ENCODE measurements at regions not wholly inside any gene's neighbourhood (a gene's known extent, or its start where the extent isn't known, plus 50 kb on each side); places are given as distances from the start of the nearest gene placed in this dataset.
"Not testable (repeated sequence)": the region's sequence is repeated elsewhere in the genome, so short reads cannot be mapped to it uniquely, and the experiment has no call there.

DNA sequence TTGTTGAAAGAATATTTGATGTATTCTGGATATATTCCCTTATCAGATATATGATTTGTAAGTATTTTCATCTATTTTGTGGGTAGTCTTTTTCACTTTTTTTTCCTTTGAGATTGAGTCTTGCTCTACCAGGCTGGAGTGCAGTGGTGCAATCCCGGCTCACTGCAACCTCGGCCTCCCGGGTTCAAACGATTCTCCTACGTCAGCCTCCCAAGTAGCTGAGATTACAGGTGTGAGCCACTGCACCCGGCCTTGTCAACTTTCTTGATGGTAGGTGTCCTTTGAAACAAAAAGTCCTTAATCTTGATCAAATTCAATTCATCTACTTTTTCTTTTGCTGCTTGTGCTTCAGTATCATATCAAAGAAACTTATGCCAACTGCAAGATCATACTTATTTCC, 297.2 kb upstream of the NRSN1 start:
- no peak for DNase-seq (ENCODE audit: low read depth)
- H3K4me3 ChIP-seq (ENCODE audit: low read length): no peak overlapping the region
- TF ChIP-seq, protein P1, sequence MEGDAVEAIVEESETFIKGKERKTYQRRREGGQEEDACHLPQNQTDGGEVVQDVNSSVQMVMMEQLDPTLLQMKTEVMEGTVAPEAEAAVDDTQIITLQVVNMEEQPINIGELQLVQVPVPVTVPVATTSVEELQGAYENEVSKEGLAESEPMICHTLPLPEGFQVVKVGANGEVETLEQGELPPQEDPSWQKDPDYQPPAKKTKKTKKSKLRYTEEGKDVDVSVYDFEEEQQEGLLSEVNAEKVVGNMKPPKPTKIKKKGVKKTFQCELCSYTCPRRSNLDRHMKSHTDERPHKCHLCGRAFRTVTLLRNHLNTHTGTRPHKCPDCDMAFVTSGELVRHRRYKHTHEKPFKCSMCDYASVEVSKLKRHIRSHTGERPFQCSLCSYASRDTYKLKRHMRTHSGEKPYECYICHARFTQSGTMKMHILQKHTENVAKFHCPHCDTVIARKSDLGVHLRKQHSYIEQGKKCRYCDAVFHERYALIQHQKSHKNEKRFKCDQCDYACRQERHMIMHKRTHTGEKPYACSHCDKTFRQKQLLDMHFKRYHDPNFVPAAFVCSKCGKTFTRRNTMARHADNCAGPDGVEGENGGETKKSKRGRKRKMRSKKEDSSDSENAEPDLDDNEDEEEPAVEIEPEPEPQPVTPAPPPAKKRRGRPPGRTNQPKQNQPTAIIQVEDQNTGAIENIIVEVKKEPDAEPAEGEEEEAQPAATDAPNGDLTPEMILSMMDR (conservative IDR thresholded peaks at IDR 0.05; ENCODE audit: low read length): no peak

DNA sequence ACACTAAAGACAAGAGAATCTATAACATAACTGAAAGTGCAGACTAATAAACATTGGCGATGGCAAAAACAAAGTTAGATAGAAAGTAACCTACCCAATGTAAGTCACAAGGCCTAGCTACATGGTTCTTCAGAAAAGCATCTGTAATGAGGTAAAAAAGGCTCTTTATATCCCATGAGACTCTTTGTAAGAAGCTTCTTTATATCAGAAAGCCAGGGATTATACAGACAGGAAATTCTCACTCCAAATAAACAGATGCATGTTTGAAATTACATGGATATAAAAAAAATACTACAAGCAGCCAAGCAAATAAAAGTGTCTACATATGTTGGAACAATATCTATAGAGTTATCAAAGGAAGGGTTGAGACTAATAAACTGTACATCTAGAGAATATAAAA, 284.9 kb upstream of the NRSN1 start:
- TF ChIP-seq, protein P1 (conservative IDR thresholded peaks at IDR 0.05; ENCODE audit: low read length): no peak
- DNase-seq (ENCODE audit: low read depth): no peak
- no peak overlapping the region for H3K4me3 ChIP-seq (ENCODE audit: low read length)

DNA sequence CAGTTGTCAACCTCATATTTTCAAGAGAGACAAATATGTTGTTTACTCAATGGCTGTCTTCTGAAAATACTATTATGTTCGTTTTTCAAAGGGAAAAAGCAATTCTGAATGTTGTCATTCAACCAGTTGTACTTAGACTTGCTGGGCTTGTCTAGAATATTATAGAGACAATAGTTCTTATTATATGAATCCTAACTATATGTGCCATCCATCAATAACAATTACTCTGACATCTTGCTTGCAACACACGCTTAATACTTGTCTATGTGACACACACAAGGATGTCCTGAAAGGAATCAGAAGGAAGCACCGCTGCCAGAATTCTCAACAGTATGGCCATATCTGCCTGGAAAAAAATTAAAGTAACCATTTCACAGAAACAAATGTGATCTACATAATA, 283.3 kb upstream of the NRSN1 start:
- DNase-seq (ENCODE audit: low read depth): no peak
- no peak overlapping the region for H3K4me3 ChIP-seq (ENCODE audit: low read length)
- TF ChIP-seq, protein P1 (conservative IDR thresholded peaks at IDR 0.05; ENCODE audit: low read length): no peak

DNA sequence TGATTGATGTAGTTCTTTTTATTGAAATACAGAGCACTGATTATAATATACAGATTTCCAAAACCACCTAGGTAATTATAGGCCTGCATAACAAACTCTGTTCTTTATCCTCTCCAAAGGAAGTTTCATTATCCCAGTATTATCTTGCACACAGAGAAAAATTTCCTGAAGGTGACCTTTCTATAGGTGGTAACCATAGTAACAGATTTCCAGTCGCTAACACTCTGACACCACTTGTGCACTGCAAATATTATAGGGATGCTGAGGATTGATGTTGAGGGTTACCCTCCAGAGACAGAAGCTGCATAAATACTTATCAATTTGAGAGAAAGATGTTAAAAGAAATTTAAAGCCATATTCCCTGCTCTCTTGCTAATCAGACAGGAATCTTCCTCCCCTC, 274.5 kb upstream of the NRSN1 start:
- DNase-seq (ENCODE audit: low read depth): no peak
- no peak overlapping the region for H3K4me3 ChIP-seq (ENCODE audit: low read length)

DNA sequence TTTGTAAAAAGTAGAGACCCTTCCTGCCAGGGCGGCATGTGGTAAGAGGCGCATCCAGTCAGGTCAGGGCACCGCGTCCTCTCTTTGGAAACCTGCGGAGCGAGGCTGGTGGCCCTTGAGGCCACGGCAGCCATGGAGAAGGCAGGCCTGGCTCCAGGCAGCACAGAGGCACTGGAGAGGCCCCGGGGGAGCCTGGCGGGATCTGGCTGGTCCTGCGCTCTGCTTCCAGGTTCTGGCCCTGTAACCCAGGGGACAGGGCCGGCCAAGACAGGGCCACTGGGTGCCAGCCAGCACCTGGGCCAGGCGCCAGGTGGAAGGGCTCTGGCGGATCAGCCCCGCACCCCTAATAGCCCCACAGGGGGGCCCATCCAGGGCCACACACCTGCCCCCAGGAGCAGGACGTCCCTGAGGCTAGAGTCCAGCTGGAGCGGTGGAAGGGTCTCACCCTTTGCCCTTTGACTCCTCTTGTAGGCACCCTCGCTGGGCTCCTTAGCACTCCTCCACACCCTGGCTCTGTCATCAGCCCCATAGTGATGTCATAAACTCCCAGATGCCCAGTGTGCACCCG, 272.4 kb upstream of the NRSN1 start:
- not testable (repeated sequence) for H3K4me3 ChIP-seq (ENCODE audit: low read length); DNase-seq (ENCODE audit: low read depth)

More for the DNA sequence above, 274.5 kb upstream of the NRSN1 start:
- TF ChIP-seq, protein P1 (conservative IDR thresholded peaks at IDR 0.05; ENCODE audit: low read length): no peak

DNA sequence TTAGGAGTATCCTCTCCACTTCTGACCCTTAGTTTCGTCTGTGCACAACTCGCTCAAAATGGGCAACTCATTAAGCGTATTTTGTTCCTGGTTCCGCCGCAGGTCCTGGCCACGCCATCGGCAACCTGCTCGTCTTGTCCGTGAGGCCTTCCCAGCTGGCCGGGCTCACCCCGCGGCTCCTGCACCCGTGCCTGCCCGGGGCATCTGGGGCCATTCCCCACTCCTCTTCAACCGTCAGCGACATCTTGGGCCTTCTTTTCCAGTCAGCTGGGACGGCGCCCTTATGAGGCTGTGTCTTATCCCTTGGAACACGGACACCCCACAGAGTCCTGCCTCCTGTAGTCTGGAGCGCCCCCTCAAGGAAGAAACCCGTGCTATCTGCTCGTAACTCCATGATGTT, 271.9 kb upstream of the NRSN1 start:
- not testable (repeated sequence) for DNase-seq (ENCODE audit: low read depth)

DNA sequence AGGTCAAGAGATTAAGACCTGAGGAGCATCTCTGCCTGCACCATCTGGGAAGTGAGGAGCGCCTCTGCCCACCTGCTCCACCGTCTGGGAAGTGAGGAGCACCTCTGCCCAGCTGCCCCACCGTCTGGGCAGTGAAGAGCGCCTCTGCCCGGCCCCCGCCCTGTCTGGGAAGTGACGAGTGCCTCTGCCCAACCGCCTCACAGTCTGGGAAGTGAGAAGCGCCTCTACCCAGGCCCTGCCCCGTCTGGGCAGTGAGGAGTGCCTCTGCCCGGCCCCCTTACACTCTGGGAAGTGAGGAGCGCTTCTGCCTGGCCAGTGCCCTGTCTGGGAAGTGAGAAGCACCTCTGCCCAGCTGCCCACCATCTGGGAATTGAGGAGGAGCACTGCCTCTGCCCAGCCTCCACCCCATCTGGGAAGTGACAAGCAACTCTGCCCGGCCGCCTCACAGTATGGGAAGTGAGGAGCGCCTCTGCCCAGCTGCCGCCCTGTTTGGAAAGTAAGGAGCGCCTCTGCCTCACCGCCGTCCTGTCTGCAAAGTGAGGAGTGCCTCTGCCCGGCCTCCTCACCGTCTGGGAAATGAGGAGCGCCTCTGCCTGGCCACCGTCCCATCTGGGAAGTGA, 270.4 kb upstream of the NRSN1 start:
- DNase-seq (ENCODE audit: low read depth): no peak
- TF ChIP-seq, protein P1 (conservative IDR thresholded peaks at IDR 0.05; ENCODE audit: low read length): no peak
- H3K4me3 ChIP-seq (ENCODE audit: low read length): no peak overlapping the region

More for the DNA sequence above, 271.9 kb upstream of the NRSN1 start:
- not testable (repeated sequence) for H3K4me3 ChIP-seq (ENCODE audit: low read length)

DNA sequence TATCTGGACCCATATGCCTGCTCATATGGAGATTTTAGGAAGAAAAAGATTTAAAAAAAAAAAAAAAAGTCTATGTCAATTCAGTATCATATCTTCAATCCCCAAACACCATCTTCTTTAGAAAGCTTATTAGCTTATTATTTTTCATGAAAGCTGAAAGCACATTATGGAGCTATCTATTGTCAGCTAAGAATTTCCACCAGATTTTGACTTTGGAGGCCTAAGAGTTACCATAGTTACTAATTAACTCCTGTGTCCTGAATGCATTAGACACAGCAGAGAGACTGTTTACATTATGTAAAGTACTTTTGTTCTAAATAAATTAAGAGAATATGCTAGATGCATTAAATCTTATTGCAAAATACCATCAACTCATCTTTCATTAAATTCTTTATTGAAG, 255.5 kb upstream of the NRSN1 start:
- TF ChIP-seq, protein P1 (conservative IDR thresholded peaks at IDR 0.05; ENCODE audit: low read length): no peak
- DNase-seq (ENCODE audit: low read depth): no peak
- no peak overlapping the region for H3K4me3 ChIP-seq (ENCODE audit: low read length)
